RPMI8226 (cell line): ENCODE measurements at regions not wholly inside any gene's neighbourhood (a gene's known extent, or its start where the extent isn't known, plus 50 kb on each side); places are given as distances from the start of the nearest gene placed in this dataset.
A peak's percentile ranks its signal among the peaks of the same experiment; 100 is the strongest.

Experiments
- DNase-seq: peaks from one replicate; pipeline ENCODE4 v3.0.0-alpha.2; 2015

DNA sequence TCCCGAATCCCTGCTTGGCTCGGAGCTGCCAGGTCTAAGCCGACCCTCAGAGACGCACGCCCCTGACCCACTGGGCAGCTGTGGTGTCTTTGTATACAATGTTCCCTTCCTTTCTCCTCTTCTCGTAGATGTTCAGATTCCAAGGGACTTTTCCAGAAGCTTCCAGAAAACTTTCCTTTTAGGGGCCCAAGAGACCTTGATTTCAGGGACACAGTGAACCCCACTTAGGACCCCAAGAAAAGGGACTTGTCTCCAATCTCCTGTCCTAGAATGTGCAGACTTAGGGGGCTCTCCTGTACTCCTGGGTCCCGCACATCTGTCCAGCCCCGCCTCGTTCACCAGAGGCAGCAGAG is 103.5 kb downstream of the EDN3 start:
- DNase-seq = no peak

DNA sequence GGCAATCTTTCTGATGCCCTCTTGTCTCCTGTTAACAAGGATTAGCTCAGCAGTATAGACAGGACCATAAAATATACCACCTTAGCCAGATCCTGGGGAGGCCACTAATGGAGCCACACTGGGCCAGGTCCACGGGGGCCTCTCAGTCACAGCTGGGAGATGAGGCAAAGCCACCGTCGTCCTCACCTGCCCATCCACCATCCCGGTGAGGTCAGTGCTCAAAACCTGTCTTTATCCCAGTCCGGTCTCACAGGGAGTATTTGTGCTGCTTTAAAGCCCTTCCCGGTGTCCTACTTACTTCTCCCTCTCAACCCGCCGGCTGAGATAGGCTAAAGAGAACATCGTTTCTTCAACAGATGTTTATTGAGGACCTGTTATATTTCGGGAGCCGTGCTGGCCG is 104.3 kb downstream of the EDN3 start:
- no peak for DNase-seq

DNA sequence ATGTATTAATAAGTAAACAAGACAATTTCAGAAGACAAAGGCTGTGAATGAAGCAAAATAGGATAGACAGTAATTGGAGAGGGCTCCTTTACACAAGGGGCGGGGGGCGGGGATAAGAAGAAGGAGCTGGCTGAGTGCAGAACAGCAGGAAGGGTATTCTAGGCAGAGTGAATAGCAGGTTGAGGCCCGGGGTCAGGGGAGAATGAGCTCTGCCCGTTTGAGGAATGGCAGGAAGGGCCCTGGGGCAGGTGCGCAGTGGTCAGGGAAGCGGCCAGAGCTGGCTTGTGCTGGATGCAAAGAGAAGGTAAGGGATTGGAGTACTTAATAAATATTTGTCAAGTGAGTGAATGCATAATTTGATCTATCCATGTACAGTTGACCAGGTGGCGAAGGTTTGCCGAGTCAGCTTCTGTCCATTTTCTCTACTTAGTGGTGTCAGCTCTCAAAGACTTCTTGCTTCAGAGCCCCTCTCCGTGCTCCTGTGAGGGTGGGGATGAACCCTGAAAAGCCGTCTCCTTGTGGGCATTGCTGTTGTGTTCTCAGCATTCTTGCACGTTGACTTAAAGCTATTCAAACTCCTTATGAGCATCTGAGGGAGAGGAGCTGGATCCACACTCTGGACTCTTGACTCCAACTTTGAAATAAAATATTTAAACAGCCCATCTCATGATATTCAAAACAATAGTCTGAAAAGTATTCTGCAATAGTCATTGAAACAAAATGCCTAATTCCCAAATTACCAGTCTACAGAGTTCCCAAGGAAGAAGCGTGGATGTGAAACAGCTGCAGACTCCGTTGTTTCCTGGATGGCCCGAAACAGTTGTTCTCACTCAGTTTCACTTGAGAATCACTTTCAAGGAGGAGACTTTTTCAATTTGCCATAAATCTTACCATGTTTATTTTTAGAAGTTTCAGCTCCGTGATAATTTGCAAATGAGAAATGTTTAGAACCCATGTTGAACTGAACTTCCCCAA is 105.1 kb downstream of the EDN3 start:
- no peak for DNase-seq

DNA sequence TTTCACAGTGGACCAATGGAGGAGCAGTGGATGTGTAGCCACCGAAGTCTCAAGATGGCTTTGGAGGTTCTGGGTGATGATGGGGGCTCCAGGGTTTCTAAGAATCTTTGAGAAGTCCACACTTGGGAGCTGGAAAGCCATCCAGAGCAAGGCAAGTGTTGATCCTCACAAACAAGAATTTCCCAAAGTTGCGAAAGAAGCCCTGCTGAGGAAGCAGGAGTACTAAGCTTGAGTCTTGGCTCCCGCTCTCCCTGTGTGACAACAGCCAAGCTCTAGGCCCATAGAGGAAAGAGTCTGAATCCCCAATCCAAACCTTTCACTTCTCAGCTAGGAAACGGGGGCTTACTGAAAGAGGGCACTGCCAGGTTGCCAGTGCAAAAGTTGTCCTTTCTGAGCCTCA is 106.0 kb downstream of the EDN3 start:
- DNase-seq = no peak

DNA sequence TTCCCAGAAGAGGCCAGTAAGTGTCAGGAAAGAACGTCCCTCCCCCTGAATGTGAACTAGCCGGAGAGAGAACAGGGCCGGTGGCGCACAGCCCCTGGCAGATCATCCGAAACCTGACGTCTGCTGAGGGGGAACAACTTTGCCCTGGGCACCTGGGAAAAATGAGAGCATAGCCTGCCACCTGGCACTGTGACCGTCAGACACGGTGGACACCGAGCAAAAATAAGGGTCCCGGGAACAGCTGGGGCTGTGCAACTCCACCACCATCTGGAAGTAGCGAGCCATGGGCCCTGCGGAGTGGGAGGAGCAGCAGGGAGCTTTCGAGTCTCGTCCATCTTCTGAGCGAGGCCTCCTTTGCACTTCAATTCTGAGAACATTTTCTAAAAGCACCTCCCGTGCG is 110.8 kb downstream of the EDN3 start:
- no peak for DNase-seq

GRCh38 chr20:59411589-59411988 is 111.2 kb downstream of the EDN3 start:
- no peak for DNase-seq

DNA sequence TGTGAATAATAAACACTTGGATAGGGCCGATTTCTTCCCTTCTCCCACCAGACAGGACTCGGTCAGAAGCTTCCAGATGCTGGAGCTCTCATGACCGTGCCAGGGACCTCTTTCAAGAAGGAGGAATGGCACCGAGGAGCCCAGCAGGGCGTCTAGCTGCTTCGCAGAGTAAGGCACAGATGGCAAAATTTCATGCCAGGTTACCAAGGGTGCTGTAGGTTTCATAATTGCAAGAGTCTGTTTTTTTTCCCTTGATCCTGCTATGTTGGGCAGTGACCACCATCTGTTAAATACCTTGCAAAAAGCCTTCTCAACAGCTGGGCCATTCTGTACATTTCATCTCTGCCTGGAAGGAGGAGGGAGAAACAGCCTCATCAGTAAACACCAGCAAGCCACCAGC is 111.8 kb downstream of the EDN3 start:
- DNase-seq = no peak

- peak; percentile 31 for DNase-seq
Observed at GRCh38 chr20:59412875-59413284, 112.5 kb downstream of the EDN3 start.

DNA sequence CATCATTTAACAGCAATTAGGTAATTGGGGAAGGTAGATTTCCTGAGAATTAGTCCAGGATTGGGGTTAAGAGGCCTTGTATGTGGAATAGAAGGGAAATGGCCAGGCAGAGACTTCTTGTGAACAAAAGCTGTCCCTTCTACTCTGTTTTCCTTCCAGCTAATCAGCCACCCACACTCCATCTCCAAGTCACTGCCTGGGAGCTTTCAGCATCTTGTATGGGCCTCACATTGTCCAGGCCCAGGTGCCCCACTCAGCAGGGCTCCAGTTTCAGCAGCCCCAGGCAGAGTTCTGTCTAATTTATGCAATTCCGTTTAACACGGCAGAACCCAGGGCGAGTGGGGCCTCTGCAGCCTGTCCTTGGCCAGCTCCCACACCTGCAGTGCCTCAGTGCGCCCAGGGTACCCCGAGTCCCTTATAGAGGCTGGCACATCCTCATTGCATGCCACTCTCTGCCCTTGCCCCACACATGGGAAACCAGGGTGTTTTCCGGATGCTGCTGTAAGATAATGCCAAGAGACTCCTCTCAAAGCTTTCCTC is 113.0 kb downstream of the EDN3 start:
- no peak for DNase-seq

- no peak for DNase-seq
Observed at GRCh38 chr20:59414936-59415623, 114.7 kb downstream of the EDN3 start.

DNA sequence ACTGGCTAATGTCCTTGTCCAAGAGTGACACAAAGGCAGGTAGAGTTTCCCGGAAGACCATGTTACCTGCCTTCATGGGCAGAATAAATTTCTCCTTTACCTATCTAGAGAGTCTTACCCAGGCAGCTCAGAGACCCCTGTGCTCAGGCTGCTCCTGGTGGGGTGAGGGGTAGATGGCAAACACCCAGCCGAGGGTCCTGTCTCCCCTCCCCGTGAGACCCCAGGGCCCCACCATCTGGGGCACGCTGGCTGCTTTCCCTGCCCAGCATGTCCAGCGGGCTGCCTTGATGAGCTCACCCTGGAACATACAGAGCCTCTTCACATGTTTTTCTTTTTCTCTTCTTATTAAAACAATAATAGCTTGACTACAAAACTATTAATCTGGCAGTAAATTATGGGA is 116.5 kb downstream of the EDN3 start:
- no peak for DNase-seq

DNA sequence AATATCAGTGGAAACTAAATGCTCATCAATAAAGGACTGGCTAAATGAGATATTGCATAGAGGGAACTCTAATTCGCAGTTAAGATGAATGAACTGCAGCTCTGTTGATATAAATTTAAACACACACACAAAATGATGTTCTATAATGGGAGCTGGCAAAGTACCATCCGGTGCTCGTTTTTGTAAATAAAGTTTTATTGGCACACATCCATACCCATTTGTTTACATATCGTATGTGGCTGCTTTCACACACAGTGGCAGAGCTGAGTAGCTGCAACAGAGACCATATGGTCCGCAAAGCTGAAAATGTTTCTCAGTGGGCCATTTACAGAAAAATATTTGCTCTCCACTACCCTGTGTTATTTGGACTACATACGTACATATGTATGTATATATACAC is 120.7 kb downstream of the EDN3 start:
- DNase-seq = no peak

DNA sequence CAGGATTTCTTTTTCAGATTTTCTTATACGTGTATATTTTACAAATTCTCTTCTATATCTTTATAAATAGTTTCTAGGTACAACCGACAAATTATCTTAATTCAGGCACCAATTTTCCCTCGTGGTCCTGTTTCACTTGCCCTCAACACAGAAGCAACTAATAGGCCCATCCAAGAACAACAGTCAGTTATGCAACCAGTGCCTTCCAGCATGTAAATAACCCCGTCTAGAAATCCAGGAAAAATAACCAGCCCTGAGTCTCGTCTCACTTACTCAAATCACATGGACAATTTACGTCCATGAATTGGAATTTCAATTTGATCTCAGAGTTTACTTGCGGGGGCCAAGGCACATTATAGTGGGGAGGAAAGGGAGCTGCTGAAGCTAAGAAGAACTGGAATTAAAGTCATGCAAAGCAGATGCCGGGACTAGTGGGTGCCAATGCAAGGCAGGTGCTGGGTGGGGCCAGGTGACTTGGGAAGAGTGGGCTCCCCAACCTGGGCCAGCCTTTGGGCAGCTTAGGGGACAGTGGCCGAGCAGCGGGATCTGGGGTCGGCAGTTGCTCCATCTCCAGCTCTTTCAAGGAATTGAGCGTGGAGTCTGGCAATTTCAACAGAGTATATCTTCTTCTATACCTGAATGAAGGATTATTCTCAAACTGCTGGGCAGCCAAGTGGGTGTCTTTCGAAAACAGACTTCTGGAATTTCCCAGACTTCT is 121.7 kb downstream of the EDN3 start:
- DNase-seq = no peak

GRCh38 chr20:59422872-59423544 is 122.6 kb downstream of the EDN3 start:
- DNase-seq = no peak

- DNase-seq = no peak
Observed at GRCh38 chr20:59424976-59425375, 124.6 kb downstream of the EDN3 start.

DNA sequence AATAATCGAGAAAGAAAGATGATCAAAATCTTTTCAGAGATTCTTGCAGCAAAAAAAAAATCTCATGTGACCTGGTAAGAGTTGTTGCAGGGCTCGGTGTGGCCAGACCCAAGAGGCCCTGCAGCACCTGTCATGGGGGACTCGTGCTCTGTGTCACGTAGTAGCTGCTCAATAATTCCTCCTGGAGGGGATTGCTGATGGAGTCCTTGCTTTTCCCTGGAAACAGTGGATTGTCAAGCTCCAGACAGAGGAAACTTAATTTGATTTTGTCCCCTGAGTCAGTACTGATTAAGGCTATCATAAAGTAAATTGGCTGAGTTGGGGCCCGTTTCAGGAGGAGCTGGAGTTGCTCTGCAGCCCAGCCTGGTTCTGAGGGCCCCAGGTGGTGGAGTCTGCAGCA is 125.2 kb downstream of the EDN3 start:
- DNase-seq = no peak

DNA sequence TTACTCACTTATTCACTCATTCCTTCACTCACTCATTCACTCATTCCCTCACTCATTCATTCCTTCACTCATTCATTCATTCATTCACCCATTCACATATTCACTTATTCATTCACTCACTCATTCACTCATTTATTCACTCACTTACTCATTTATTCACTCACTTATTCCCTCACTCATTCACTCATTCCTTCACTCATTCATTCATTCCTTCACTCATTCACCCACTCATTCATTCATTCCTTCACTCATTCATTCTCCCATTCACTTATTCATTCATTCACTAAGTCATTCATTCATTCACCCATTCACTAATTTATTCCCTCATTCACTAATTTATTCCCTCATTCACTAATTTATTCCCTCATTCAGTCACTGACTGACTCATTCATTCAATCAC is 127.6 kb downstream of the EDN3 start:
- DNase-seq = no peak

- DNase-seq = peak; percentile 22
Observed at GRCh38 chr20:59428441-59429205, 128.2 kb downstream of the EDN3 start.

DNA sequence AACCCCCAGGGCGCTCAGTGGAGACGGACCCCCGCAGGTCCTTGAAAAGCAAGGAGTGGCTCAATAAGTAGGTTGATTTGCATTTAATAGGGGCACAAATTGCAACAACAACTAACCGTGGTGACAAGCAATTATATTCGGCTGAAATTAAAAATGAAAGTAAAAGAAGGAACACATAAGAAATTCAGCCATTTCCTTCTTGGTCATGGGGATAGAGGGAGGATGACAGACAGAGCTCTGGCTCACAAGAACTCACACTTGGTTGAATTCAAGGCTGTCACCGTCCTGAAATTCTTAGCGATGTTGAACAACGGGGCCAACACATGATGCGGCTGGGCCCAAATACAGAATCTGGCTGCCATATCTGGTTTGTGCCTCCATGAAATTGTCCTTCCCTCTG is 129.0 kb downstream of the EDN3 start:
- no peak for DNase-seq

DNA sequence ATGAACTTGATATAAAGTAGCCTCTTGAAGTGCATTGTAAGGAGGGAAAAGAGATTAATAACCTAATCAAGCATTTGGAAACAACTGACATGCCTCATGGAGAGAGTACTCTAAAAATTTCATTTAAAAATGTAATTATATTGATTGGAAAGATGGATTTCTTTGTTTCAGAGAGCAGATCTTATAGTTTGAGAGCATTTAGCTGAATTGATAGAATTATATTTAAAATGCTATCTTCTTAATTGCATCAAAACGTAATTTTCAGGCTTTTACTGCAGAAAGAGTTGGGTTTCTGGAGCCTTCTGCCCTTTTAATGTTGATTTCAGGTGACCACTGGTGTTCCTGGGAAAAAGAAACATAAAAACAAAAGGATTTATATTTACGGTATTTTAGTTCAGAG is 130.6 kb downstream of the EDN3 start:
- DNase-seq = no peak

- DNase-seq = no peak
Observed at GRCh38 chr20:59434960-59435359, 134.5 kb downstream of the EDN3 start.

DNA sequence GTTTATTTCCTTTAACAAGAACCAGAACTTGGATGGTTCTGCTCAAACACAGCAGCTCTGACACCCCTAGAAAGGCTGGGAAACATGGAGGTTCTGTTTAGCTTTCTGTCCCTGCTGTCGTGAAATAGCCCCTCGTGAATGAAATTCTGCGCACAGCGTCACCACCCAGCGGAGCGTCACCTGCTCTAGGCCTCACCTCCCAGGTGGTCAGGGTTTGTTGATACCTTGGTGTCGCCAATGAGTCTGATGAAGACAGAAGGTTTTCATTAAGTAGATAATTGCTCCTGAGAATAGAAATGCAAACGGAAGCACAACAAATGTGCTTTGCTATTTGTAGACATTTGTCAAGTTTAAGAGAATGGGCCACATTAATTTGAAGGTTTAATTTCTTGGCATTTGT is 135.1 kb downstream of the EDN3 start:
- no peak for DNase-seq
